WI38 (cell line): ENCODE measurements at regions not wholly inside any gene's neighbourhood (a gene's known extent, or its start where the extent isn't known, plus 50 kb on each side); places are given as distances from the start of the nearest gene placed in this dataset.
A peak's percentile ranks its signal among the peaks of the same experiment; 100 is the strongest.

Experiments
- H3K4me3 ChIP-seq: 2 replicates; pipeline ENCODE4 v1.5.1; 2011; ENCODE audit warnings: low read depth, mild to moderate bottlenecking, control low read depth, low read length
- CTCF ChIP-seq: IDR thresholded peaks from 2 replicates; pipeline ENCODE4 v1.5.1; 2012; ENCODE audit warnings: low read depth, mild to moderate bottlenecking, control low read depth, low read length

- TF ChIP-seq CTCF, result no peak
- H3K4me3 ChIP-seq, result no peak overlapping the region
These were observed 176.6 kb upstream of the ARL4C start for GRCh38 chr2:234673501-234673900.

- H3K4me3 ChIP-seq, result no peak overlapping the region
- TF ChIP-seq CTCF, result no peak
These were observed 175.7 kb upstream of the ARL4C start for GRCh38 chr2:234672498-234673150.

- TF ChIP-seq CTCF, result no peak
These were observed 174.8 kb upstream of the ARL4C start for GRCh38 chr2:234671716-234672115.

GRCh38 chr2:234671231-234671630, 174.3 kb upstream of the ARL4C start:
- H3K4me3 ChIP-seq, result no peak overlapping the region
- TF ChIP-seq CTCF, result no peak

More at GRCh38 chr2:234671716-234672115, 174.8 kb upstream of the ARL4C start:
- H3K4me3 ChIP-seq, result no peak overlapping the region

- no peak for TF ChIP-seq CTCF
These were observed 173.9 kb upstream of the ARL4C start for GRCh38 chr2:234670806-234671205.

GRCh38 chr2:234670052-234670451, 173.2 kb upstream of the ARL4C start:
- H3K4me3 ChIP-seq, result no peak overlapping the region
- TF ChIP-seq CTCF, result no peak

More at GRCh38 chr2:234670806-234671205, 173.9 kb upstream of the ARL4C start:
- no peak overlapping the region for H3K4me3 ChIP-seq

- no peak overlapping the region for H3K4me3 ChIP-seq
- peak; percentile 34 for TF ChIP-seq CTCF
These were observed 172.7 kb upstream of the ARL4C start for GRCh38 chr2:234669621-234670020.
